Gastrocnemius medialis (tissue), 4 donors: ENCODE measurements at regions not wholly inside any gene's neighbourhood (a gene's known extent, or its start where the extent isn't known, plus 50 kb on each side); places are given as distances from the start of the nearest gene placed in this dataset.

Experiments
- POLR2A ChIP-seq, 2 donors: fragments of 450-650 bp; IDR thresholded peaks; one replicate each; pipeline ENCODE4 v1.6.1; 2017; ENCODE audit warnings: antibody characterized with exemption in 2 of 2, mild to moderate bottlenecking in 2 of 2, moderate library complexity in 2 of 2
- TF ChIP-seq, protein P1 (sequence below), 5 experiments: fragments of 450-650 bp in 3 of 5; fragments of 200-600 bp in 2 of 5; sonication (generic) in 2 of 5; IDR thresholded peaks in 4 of 5; conservative IDR thresholded peaks in 1 of 5; 1 replicate in 4 of 5; 2 replicates in 1 of 5; pipeline ENCODE4 v1.5.1; 2016 to 2019; ENCODE audit warnings: antibody characterized with exemption in 5 of 5, mild to moderate bottlenecking in 3 of 5, moderate library complexity in 3 of 5

DNA sequence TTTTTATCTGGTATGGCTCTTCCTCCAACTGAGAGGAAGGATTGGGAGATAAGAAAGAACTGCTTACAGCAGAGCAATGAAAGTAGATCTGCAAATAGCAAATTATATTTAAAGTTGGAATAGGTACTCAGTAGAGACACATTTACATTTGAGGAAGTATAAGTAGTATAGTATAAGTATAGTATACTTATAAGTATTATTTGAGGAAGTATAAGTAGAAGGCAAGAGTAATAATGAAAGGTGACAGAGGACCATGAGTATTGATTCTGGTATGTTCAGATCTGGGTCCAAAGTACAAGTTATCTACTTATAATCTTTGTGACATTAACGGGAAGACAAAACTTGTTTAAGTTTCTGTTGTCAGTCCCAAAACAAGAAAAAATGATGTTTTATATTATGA lies 527.6 kb upstream of the SORCS1 start:
- TF ChIP-seq, protein P1, sequence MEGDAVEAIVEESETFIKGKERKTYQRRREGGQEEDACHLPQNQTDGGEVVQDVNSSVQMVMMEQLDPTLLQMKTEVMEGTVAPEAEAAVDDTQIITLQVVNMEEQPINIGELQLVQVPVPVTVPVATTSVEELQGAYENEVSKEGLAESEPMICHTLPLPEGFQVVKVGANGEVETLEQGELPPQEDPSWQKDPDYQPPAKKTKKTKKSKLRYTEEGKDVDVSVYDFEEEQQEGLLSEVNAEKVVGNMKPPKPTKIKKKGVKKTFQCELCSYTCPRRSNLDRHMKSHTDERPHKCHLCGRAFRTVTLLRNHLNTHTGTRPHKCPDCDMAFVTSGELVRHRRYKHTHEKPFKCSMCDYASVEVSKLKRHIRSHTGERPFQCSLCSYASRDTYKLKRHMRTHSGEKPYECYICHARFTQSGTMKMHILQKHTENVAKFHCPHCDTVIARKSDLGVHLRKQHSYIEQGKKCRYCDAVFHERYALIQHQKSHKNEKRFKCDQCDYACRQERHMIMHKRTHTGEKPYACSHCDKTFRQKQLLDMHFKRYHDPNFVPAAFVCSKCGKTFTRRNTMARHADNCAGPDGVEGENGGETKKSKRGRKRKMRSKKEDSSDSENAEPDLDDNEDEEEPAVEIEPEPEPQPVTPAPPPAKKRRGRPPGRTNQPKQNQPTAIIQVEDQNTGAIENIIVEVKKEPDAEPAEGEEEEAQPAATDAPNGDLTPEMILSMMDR (IDR thresholded peaks at IDR 0.05 in 4 of 5, conservative IDR thresholded peaks at IDR 0.05 in 1 of 5) = no peak
- TF ChIP-seq POLR2A (IDR thresholded peaks at IDR 0.05) = no peak
